K562 (cell line): ENCODE measurements at regions not wholly inside any gene's neighbourhood (a gene's known extent, or its start where the extent isn't known, plus 50 kb on each side); places are given as distances from the start of the nearest gene placed in this dataset.

ENCODE experiments used
- CBX3 ChIP-seq, 2 experiments: IDR thresholded peaks; 1 replicate in 1 of 2; 2 replicates in 1 of 2; pipeline ENCODE4 v1.6.1; 2012; ENCODE audit warnings: inconsistent platforms in 2 of 2, low read length in 2 of 2, borderline replicate concordance in 1 of 2, control low read depth in 1 of 2
- CREB1 ChIP-seq, 2 experiments: sonication (generic) in 1 of 2; formaldehyde crosslinking in 1 of 2; IDR thresholded peaks; 2 replicates each; pipeline versions ENCODE4 v1.6.1 to v1.8.0; 2012 to 2022; ENCODE audit warnings: inconsistent platforms in 1 of 2, mild to moderate bottlenecking in 1 of 2, missing genetic modification reagents in 1 of 2, moderate library complexity in 1 of 2
- EGR1 ChIP-seq: fragments of 450-650 bp; conservative IDR thresholded peaks from 2 replicates; pipeline ENCODE4 v1.6.1; 2017; ENCODE audit warnings: mild to moderate bottlenecking
- FOXA3 ChIP-seq, 2 experiments: fragments of 450-650 bp in 1 of 2; sonication (generic) in 1 of 2; formaldehyde crosslinking; IDR thresholded peaks in 1 of 2; conservative IDR thresholded peaks in 1 of 2; 2 replicates each; pipeline versions ENCODE4 v1.4.0 to v1.8.0; 2020 to 2022; ENCODE audit warnings: mild to moderate bottlenecking in 2 of 2, missing genetic modification reagents in 1 of 2
- FOXJ3 ChIP-seq: sonication (generic); formaldehyde crosslinking; IDR thresholded peaks from 2 replicates; pipeline ENCODE4 v1.4.0; 2020; ENCODE audit warnings: mild to moderate bottlenecking, missing genetic modification reagents
- IFI16 ChIP-seq: fragments of 250-450 bp; sonication (Bioruptor Pico); IDR thresholded peaks from 2 replicates; pipeline ENCODE4 v2.1.2; 2022; ENCODE audit warnings: mild to moderate bottlenecking, inconsistent platforms
- NBN ChIP-seq: fragments of 450-650 bp; IDR thresholded peaks from 2 replicates; pipeline ENCODE4 v1.6.1; 2016; ENCODE audit warnings: low read depth, mild to moderate bottlenecking
- NR2C1 ChIP-seq, 2 experiments: fragments of 450-650 bp; IDR thresholded peaks; 2 replicates each; pipeline ENCODE4 v1.6.1; 2017; ENCODE audit warnings: mild to moderate bottlenecking in 2 of 2, antibody characterized with exemption in 1 of 2, inconsistent platforms in 1 of 2, missing compliant biosample characterization in 1 of 2, missing genetic modification characterization in 1 of 2
- PTBP1 ChIP-seq: fragments of 200-400 bp; formaldehyde crosslinking; IDR thresholded peaks from 2 replicates; pipeline ENCODE4 v1.6.1; 2017; ENCODE audit warnings: low read depth, low read length
- SMARCA4 ChIP-seq: fragments of 450-650 bp; IDR thresholded peaks from 2 replicates; pipeline ENCODE4 v1.6.1; 2016
- SRSF7 ChIP-seq: fragments of 200-400 bp; formaldehyde crosslinking; optimal IDR thresholded peaks from 2 replicates; pipeline ENCODE3; 2017; ENCODE audit warnings: mild to moderate bottlenecking, low read depth, low read length
- TAF1 ChIP-seq: IDR thresholded peaks from 2 replicates; pipeline ENCODE4 v1.6.1; 2011; ENCODE audit warnings: mild to moderate bottlenecking, low read length, moderate library complexity; ENCODE audit not compliant: insufficient read depth, control insufficient read depth, severe bottlenecking; ENCODE audit errors: extremely low read depth
- TFAM ChIP-seq: fragments of 250-450 bp; sonication (Bioruptor Pico); conservative IDR thresholded peaks from 2 replicates; pipeline ENCODE4 v1.5.0; 2021; ENCODE audit warnings: mild to moderate bottlenecking, moderate library complexity
- ZFX ChIP-seq: sonication (generic); formaldehyde crosslinking; IDR thresholded peaks from 2 replicates; pipeline ENCODE4 v1.8.0; 2022; ENCODE audit warnings: mild to moderate bottlenecking, missing genetic modification reagents, moderate library complexity
- ZNF444 ChIP-seq: fragments of 250-450 bp; sonication (Bioruptor Pico); IDR thresholded peaks from 2 replicates; pipeline ENCODE4 v1.4.0; 2020; ENCODE audit warnings: mild to moderate bottlenecking, moderate library complexity
- ZNF583 ChIP-seq: fragments of 250-450 bp; sonication (Bioruptor Pico); IDR thresholded peaks from 2 replicates; pipeline ENCODE4 v1.4.0; 2020
- ZNF76 ChIP-seq: fragments of 250-450 bp; sonication (Bioruptor Pico); IDR thresholded peaks from 2 replicates; pipeline ENCODE4 v1.4.0; 2020; ENCODE audit warnings: mild to moderate bottlenecking, moderate library complexity, borderline replicate concordance
- TF ChIP-seq, protein P1 (sequence below): sonication (generic); formaldehyde crosslinking; IDR thresholded peaks from 2 replicates; pipeline ENCODE4 v1.8.1; 2023; ENCODE audit warnings: mild to moderate bottlenecking, missing genetic modification reagents, moderate library complexity
- TF ChIP-seq, protein P2 (sequence below): fragments of 450-650 bp; IDR thresholded peaks from 2 replicates; pipeline ENCODE4 v1.6.1; 2016; ENCODE audit warnings: antibody characterized with exemption
- TF ChIP-seq, protein P3 (sequence below), 2 experiments: fragments of 450-650 bp in 1 of 2; sonication (generic) in 1 of 2; formaldehyde crosslinking in 1 of 2; IDR thresholded peaks in 1 of 2; conservative IDR thresholded peaks in 1 of 2; 2 replicates each; pipeline versions ENCODE4 v1.6.1 to v1.8.1; 2016 to 2023; ENCODE audit warnings: mild to moderate bottlenecking in 2 of 2, moderate library complexity in 2 of 2, inconsistent platforms in 1 of 2, missing genetic modification reagents in 1 of 2
- TF ChIP-seq, protein P4 (sequence below), 2 experiments: fragments of 200-800 bp in 1 of 2; sonication (Bioruptor generic) in 1 of 2; sonication (generic) in 1 of 2; formaldehyde crosslinking in 1 of 2; IDR thresholded peaks in 1 of 2; conservative IDR thresholded peaks in 1 of 2; 2 replicates each; pipeline versions ENCODE4 v1.5.0 to v1.6.1; 2016 to 2020; ENCODE audit warnings: missing compliant biosample characterization in 1 of 2, missing genetic modification characterization in 1 of 2, missing genetic modification reagents in 1 of 2

DNA sequence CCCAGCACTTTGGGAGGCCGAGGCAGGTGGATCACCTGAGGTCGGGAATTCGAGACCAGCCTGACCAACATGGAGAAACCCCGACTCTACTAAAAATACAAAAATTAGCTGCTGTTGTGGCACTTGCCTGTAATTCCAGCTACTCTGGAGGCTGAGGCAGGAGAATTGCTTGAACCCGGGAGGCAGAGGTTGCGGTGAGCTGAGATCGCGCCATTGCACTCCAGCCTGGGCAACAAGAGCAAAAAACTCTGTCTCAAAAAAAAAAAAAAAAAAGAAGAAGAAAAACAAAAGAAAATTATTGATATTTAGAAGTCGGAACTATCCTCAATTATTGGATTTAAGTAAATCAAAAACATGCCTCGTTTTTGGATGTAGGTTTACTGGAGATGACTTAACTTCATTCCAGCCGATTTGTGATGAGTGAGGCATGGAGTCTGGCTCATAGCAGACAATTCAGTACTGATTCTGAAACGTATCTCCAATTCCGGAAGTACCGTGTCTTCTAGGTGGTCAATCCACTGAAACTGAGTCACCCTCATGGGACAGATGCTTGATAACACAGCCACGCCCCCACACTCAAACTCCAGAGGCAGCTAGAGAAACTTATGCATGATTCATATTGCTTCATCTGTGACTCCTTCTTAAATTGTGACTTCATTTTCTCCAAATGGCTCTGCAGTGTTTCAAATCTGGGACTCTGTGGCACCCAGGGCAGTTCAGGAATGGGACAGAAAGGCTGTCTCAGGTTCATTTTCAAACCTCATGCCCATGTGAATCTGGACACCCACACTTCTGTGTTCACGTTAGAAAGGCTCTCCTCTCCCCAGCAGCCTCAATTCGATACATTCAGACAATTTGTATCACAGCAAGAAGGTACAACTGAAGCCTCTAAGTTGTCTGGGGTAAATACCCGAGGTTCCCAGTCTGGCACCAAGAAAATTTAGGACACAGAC, 110.4 kb upstream of the ARMC2 start (continued):
- TF ChIP-seq, protein P1, sequence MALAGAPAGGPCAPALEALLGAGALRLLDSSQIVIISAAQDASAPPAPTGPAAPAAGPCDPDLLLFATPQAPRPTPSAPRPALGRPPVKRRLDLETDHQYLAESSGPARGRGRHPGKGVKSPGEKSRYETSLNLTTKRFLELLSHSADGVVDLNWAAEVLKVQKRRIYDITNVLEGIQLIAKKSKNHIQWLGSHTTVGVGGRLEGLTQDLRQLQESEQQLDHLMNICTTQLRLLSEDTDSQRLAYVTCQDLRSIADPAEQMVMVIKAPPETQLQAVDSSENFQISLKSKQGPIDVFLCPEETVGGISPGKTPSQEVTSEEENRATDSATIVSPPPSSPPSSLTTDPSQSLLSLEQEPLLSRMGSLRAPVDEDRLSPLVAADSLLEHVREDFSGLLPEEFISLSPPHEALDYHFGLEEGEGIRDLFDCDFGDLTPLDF (CRISPR knock-in tag): no peak
- TF ChIP-seq TAF1 (peak; percentile 20), CBX3 (IDR thresholded peaks at IDR 0.05; ENCODE audit: borderline replicate concordance in 1 of 2, low read length in 2 of 2) (no peak), TFAM (CRISPR knock-in tag) (no peak), FOXJ3 (CRISPR knock-in tag) (no peak), NR2C1 (IDR thresholded peaks at IDR 0.05) (no peak), NR2C1 (tag; IDR thresholded peaks at IDR 0.05) (no peak), FOXA3 (CRISPR knock-in tag; conservative IDR thresholded peaks at IDR 0.05 in 1 of 2, IDR thresholded peaks at IDR 0.05 in 1 of 2) (no peak), SMARCA4 (peak; percentile 90), CREB1 (IDR thresholded peaks at IDR 0.05) (no peak), CREB1 (CRISPR knock-in tag; IDR thresholded peaks at IDR 0.05) (peak; percentile 61; the same call in 1 of the 2 replicates), EGR1 (peak; percentile 85), IFI16 (no peak), ZFX (CRISPR knock-in tag) (no peak), ZNF76 (no peak), NBN (0 out of 2 replicates have a peak, but pooled peaks have one; percentile 36), SRSF7 (no peak), PTBP1 (no peak), ZNF583 (CRISPR knock-in tag) (no peak), ZNF444 (CRISPR knock-in tag) (no peak)
- TF ChIP-seq, protein P2, sequence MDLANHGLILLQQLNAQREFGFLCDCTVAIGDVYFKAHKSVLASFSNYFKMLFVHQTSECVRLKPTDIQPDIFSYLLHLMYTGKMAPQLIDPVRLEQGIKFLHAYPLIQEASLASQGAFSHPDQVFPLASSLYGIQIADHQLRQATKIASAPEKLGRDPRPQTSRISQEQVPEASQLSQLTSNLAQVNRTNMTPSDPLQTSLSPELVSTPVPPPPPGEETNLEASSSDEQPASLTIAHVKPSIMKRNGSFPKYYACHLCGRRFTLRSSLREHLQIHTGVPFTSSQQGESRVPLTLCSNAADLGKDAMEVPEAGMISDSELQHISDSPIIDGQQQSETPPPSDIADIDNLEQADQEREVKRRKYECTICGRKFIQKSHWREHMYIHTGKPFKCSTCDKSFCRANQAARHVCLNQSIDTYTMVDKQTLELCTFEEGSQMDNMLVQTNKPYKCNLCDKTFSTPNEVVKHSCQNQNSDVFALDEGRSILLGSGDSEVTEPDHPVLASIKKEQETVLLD: peak; percentile 39; the same call in 1 of the 2 replicates
- TF ChIP-seq, protein P3, sequence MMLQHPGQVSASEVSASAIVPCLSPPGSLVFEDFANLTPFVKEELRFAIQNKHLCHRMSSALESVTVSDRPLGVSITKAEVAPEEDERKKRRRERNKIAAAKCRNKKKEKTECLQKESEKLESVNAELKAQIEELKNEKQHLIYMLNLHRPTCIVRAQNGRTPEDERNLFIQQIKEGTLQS (IDR thresholded peaks at IDR 0.05): peak; percentile 96
- TF ChIP-seq, protein P3 (CRISPR knock-in tag; conservative IDR thresholded peaks at IDR 0.05): peak; percentile 54; the same call in 1 of the 2 replicates
- TF ChIP-seq, protein P4, sequence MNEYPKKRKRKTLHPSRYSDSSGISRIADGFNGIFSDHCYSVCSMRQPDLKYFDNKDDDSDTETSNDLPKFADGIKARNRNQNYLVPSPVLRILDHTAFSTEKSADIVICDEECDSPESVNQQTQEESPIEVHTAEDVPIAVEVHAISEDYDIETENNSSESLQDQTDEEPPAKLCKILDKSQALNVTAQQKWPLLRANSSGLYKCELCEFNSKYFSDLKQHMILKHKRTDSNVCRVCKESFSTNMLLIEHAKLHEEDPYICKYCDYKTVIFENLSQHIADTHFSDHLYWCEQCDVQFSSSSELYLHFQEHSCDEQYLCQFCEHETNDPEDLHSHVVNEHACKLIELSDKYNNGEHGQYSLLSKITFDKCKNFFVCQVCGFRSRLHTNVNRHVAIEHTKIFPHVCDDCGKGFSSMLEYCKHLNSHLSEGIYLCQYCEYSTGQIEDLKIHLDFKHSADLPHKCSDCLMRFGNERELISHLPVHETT (CRISPR knock-in tag; conservative IDR thresholded peaks at IDR 0.05 in 1 of 2, IDR thresholded peaks at IDR 0.05 in 1 of 2): no peak; a peak in 1 of 4 replicates
